MV-4-11 (cell line): ENCODE measurements at regions not wholly inside any gene's neighbourhood (a gene's known extent, or its start where the extent isn't known, plus 50 kb on each side); places are given as distances from the start of the nearest gene placed in this dataset.
"Not testable (repeated sequence)": the region's sequence is repeated elsewhere in the genome, so short reads cannot be mapped to it uniquely, and the experiment has no call there.

ENCODE experiments used
- DNase-seq: peaks from one replicate; lab custom pipeline; 2025; lab: John Stamatoyannopoulos, UW

DNA sequence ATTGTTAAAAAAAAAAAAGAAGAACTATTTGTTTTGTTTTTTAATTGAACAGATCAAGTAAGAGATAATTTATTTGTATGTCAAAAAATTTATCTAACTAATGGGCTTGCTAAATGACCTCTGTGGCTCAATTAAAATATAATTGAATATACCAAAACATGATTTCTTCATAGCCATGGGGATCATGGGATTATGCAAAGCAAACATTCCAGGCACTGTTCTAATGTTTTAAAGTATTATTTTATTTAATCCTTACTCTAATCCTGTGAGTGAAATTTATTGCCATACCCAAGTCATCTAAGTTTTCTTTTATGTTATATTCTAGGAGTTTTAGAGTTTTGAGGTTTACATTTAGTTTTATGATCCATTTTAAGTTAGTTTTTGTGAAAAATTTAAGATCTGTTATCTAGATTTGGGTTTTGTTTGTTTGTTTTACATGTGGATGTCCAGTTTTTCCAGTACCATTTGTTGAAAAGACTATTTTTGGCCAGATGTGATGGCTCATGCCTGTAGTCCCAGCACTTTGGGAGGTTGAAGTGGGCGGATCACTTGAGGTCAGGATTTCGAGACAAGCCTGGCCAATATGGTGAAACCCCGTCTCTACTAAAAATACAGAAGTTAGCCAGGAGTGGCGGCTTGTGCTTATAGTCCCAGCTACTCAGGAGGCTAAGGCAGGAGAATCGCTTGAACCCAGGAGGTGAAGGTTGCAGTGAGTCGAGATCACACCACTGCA, 52.3 kb upstream of the CNOT10 start:
- peak; percentile 66 for DNase-seq

DNA sequence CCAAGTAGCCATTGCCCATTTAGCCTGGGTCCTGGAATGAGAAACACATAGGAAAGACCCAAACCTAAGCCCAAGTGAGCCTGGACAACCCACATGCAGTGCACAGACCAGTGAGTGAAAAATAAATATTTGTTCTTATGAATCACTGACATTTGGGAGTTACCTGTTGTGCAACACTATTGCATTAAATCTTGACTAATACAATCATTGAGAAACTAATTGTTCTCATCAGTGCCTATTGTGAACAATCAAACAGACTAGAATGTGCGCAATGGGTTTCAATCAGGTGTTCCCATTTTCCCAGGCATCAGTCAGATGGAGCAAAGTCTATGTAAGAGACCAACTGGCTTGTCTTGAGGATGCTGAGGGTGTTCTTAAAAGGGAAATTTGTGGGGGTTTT, 54.7 kb upstream of the CNOT10 start:
- DNase-seq = no peak

DNA sequence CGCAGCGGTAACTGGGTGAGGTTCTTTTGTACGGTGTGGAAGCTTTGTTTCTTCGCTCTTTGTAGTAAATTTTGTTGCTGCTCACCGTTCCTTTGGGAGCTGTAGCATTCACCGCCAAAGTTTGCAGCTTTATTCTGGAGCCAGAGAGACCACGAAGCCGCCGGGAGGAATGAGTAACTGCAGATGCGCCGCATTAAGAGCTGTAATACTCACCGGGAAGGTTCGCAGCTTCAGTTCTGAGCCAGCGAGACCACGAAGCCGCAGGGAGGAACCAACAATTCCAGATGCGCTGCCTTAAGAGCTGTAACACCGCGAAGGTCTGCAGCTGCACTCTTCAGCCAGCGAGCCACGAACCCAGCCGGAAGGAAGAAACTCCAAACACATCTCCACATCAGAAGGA, 56.0 kb upstream of the DYNC1LI1 start:
- peak; percentile 88 for DNase-seq

DNA sequence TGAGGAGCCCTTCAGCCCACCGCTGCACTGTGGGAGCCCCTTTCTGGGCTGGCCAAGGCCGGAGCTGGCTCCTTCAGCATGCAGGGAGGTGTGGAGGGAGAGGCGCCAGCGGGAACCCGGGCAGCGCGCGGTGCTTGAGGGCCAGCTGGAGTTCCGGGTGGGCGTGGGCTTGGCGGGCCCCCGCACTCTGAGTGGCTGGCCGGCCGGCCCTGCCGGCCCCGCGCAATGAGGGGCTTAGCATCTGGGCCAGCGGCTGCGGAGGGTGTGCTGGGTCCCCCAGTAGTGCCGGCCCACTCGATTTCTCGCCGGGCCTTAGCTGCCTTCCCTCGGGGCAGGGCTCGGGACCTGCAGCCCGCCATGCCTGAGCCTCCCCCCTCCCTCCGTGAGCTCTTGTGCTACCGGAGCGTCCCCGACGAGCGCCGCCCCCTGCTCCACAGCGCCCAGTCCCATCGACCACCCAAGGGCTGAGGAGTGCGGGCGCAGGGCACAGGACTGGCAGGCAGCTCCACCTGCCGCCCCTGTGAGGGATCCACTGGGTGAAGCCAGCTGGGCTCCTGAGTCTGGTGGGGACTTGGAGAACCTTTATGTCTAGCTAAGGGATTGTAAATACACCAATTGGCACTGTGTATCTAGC, 55.0 kb upstream of the DYNC1LI1 start:
- not testable (repeated sequence) for DNase-seq

DNA sequence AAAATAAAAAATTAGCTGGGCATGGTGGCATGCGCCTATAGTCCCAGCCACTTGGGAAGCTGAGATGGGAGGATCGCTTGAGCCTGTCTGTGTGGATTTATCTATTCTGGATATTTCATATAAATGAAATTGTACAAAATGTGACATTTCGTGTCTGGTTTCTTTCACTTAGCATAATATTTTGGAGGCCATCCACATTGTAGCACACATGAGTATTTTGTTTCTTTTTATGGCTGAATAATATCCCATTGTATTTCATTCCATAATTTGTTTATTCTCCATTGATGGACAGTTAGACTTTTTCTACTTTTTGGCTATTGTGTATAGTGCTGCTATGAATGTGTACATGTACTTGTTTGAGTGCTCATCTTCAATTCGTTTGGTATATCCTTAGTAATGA, 52.9 kb upstream of the DYNC1LI1 start:
- no peak for DNase-seq

DNA sequence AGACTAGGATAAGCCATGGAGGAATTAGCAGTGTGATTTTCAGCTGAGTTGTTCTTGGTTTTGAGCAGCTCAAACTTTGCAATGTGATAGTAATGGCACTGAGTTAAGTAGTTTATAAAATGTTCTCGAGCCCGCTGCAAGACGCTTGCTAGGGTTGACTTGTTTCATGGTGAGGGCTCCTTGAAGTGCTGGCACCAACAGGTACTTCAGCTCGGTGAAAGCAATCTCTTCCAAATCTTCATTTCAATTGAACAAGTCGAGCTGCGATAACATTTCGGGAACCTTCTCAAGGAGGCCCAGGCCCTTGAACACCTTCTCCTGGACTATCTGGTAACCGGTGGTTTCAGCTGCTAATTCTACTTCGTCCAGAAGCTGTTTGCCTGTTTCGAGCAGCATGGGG, 50.8 kb upstream of the DYNC1LI1 start:
- no peak for DNase-seq

DNA sequence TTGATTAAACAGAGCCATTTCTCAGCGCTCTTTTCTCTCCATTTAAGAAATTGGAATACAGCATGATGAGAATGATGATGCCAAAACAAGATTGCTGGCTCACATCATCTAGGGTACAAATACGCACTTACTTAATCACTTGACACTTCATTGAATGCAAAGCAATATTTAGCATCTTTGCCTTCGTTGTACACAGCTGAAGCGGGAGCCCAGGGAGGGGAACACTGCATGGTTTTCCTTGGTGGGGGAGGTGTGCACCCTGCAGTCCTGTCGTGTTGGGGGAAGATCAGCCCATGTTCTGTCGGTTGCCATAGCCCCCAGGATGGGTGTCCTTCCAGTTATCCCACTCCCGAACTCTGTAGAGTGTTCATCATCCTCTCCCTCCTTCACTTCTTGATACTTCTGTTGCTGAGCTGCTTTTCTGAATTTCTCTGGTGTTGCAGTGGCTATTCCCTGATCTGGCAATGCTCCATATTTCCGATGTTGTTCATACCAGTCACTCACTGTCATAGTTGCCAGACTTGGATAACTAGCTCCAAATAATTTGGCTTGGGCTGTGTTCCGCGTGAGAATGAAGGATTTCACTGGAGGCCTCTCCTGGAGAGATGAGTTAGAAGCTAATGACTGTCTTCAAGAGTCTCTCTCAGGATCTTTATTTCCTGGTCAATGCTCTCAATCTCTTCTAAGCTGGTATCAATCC, 50.1 kb upstream of the DYNC1LI1 start:
- DNase-seq = no peak
